ENCODE measurements at regions not wholly inside any gene's neighbourhood (a gene's known extent, or its start where the extent isn't known, plus 50 kb on each side); places are given as distances from the start of the nearest gene placed in this dataset.

DNA sequence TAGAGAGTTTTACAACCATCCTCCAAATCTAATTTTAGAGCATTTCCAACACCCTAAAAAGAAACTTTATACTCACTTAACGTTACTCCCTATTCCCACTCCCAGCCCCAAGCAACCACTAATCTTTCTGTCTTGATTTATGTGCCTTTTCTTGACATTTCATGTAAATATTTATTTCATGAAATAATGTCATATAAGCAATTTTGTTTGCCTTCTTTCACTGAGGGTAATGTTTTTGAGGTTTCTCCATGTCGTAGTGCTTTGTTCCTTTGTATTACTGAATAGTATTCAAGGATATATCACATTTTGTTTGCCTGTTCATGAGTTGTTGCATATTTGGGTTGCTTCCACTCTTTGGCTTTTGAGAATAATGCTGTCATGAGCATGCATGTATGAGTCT lies 155.4 kb upstream of the PLAAT1 start:
- no peak for TF ChIP-seq POLR2A (IDR thresholded peaks at IDR 0.05)
- TF ChIP-seq, protein P1, sequence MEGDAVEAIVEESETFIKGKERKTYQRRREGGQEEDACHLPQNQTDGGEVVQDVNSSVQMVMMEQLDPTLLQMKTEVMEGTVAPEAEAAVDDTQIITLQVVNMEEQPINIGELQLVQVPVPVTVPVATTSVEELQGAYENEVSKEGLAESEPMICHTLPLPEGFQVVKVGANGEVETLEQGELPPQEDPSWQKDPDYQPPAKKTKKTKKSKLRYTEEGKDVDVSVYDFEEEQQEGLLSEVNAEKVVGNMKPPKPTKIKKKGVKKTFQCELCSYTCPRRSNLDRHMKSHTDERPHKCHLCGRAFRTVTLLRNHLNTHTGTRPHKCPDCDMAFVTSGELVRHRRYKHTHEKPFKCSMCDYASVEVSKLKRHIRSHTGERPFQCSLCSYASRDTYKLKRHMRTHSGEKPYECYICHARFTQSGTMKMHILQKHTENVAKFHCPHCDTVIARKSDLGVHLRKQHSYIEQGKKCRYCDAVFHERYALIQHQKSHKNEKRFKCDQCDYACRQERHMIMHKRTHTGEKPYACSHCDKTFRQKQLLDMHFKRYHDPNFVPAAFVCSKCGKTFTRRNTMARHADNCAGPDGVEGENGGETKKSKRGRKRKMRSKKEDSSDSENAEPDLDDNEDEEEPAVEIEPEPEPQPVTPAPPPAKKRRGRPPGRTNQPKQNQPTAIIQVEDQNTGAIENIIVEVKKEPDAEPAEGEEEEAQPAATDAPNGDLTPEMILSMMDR (IDR thresholded peaks at IDR 0.05), result no peak

Measured in uterus (tissue), 2 donors.